Mucosa of descending colon (tissue), 3 donors: ENCODE measurements at regions not wholly inside any gene's neighbourhood (a gene's known extent, or its start where the extent isn't known, plus 50 kb on each side); places are given as distances from the start of the nearest gene placed in this dataset.
"Not testable (repeated sequence)": the region's sequence is repeated elsewhere in the genome, so short reads cannot be mapped to it uniquely, and the experiment has no call there.

Experiments used
- ATAC-seq: fragments of 200-7000 bp; cut with Tn5 transposase; one replicate; pipeline ENCODE4 v1.9.1; 2020; ENCODE audit warnings: mild to moderate bottlenecking, moderate library complexity
- DNase-seq, 3 donors: peaks; one replicate each; pipeline ENCODE4 v3.0.0-alpha.2; 2020
- H3K36me3 ChIP-seq: fragments of 200-600 bp; one replicate; pipeline ENCODE4 v1.8.0; 2021; ENCODE audit warnings: low read depth, mild to moderate bottlenecking
- H3K4me1 ChIP-seq: fragments of 200-600 bp; one replicate; pipeline ENCODE4 v1.8.0; 2021; ENCODE audit warnings: low read depth, mild to moderate bottlenecking
- H3K4me3 ChIP-seq: fragments of 200-600 bp; one replicate; pipeline ENCODE4 v1.8.0; 2021; ENCODE audit warnings: mild to moderate bottlenecking
- H3K9me3 ChIP-seq: fragments of 200-600 bp; one replicate; pipeline ENCODE4 v1.8.0; 2021; ENCODE audit warnings: mild to moderate bottlenecking
- intact Hi-C, 2 donors: fragments of 100-400 bp; cut with DNase I in 1 of 2; cut with micrococcal nuclease in 1 of 2; formaldehyde crosslinking; loops; one replicate each; pipeline versions ENCODE4 v1.11.0 to v1.11.1; 2022; cut with DNase I, micrococcal nuclease
- TF ChIP-seq, protein P1 (sequence below): fragments of 200-600 bp; IDR thresholded peaks from one replicate; pipeline ENCODE4 v1.8.0; 2022; ENCODE audit warnings: antibody characterized with exemption, mild to moderate bottlenecking
- donor health status: DM: no; HTN: no; CAD: no; lungs with moderate emphysema.
- donor health status: DM: no; HTN: no; CAD: no.
- donor health status: DM: no; HTN: yes; CAD: no.

DNA sequence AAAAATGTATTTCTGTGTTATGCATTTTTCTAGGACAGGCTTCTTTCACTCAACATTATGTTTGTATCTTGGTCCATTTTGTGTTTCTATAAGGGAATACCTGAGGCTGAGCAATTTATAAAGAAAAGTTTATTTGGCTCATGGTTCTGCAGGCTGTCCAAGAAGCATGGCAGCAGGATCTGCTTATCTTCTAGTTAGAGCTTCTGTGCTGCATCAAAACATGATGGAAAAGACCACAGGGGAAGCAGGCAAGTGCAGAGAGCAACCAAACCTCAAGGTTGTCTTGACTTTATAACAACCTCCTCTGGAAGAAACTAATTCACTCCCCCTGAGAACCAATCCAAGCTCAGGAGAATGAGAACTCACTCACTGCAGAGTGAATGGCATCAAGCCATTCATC lies 1601.0 kb upstream of the NUDT12 start:
- no peaks in the 10 kb centered on the region for H3K9me3 ChIP-seq
- DNase-seq = no peak
- H3K4me3 ChIP-seq = no peak overlapping the region
- intact Hi-C loops = no loop called here
- no peaks in the 10 kb centered on the region for H3K4me1 ChIP-seq
- TF ChIP-seq, protein P1, sequence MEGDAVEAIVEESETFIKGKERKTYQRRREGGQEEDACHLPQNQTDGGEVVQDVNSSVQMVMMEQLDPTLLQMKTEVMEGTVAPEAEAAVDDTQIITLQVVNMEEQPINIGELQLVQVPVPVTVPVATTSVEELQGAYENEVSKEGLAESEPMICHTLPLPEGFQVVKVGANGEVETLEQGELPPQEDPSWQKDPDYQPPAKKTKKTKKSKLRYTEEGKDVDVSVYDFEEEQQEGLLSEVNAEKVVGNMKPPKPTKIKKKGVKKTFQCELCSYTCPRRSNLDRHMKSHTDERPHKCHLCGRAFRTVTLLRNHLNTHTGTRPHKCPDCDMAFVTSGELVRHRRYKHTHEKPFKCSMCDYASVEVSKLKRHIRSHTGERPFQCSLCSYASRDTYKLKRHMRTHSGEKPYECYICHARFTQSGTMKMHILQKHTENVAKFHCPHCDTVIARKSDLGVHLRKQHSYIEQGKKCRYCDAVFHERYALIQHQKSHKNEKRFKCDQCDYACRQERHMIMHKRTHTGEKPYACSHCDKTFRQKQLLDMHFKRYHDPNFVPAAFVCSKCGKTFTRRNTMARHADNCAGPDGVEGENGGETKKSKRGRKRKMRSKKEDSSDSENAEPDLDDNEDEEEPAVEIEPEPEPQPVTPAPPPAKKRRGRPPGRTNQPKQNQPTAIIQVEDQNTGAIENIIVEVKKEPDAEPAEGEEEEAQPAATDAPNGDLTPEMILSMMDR = no peak
- H3K36me3 ChIP-seq = no peaks in the 10 kb centered on the region
- ATAC-seq = no peak

DNA sequence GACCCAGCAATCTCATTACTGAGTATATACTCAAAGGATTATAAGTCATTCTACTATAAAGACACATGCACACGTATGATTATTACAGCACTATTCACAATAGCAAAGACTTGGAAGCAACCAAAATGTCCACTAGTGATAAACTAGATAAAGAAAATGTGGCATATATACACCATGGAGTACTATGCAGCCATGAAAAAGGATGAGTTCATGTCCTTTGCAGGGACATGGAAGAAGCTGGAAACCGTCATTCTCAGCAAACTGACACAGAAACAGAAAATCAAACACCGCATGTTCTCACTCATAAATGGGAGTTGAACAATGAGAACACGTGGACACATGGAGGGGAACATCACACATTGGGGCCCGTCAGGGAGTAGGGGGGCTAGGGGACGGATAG lies 1600.0 kb upstream of the NUDT12 start:
- ATAC-seq = not testable (repeated sequence)

DNA sequence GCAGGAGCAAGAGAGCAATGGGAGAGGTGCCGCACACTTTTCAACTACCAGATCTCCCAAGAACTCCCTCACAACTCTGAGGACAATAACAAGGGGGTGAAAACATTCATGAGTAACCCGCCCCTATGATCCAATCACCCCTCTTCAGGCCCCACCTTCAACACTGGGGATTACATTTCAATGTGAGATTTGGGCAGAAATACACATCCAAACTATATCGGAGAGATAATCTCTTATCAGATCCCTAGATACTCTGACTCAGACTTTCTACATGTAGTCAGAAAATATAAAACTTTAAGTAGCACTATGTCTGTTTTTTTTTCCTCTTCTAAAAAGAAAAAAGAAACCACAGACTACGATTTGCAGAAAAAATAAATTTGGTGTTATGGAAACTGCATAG lies 1595.9 kb upstream of the NUDT12 start:
- TF ChIP-seq, protein P1 = no peak
- no peaks in the 10 kb centered on the region for H3K9me3 ChIP-seq
- no peak overlapping the region for H3K4me3 ChIP-seq
- intact Hi-C loops = no loop called here
- H3K4me1 ChIP-seq = no peaks in the 10 kb centered on the region
- H3K36me3 ChIP-seq = no peaks in the 10 kb centered on the region
- ATAC-seq (no peak), DNase-seq (no peak)

More for the DNA sequence above, 1600.0 kb upstream of the NUDT12 start:
- DNase-seq, H3K4me3 ChIP-seq, intact Hi-C loops, H3K9me3 ChIP-seq, H3K36me3 ChIP-seq, H3K4me1 ChIP-seq: not testable (repeated sequence)

DNA sequence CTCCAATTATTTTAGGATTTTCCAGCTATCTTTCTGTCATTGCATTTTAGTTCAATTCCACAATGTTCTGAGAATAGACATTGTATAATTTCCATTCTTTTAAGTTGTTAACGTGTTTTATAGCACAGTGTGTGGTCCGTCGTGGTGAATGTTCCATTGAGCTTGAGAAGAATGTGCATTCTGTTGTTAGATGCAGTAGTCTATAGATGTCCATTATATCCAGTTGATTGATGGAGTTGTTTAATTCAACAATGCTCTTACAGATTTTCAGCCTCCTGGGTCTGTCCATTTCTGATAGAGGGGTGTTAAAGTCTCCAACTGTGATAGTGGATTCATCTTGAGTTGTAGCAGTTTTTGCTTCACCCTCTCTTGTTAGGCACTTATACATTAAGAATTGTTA lies 1587.7 kb upstream of the NUDT12 start:
- Histone ChIP-seq H3K4me3 (no peak overlapping the region), H3K4me1 (no peaks in the 10 kb centered on the region), H3K9me3 (no peaks in the 10 kb centered on the region), H3K36me3 (no peaks in the 10 kb centered on the region)
- ATAC-seq (no peak), DNase-seq (no peak)
- TF ChIP-seq, protein P1 = no peak
- intact Hi-C loops = no loop called here

DNA sequence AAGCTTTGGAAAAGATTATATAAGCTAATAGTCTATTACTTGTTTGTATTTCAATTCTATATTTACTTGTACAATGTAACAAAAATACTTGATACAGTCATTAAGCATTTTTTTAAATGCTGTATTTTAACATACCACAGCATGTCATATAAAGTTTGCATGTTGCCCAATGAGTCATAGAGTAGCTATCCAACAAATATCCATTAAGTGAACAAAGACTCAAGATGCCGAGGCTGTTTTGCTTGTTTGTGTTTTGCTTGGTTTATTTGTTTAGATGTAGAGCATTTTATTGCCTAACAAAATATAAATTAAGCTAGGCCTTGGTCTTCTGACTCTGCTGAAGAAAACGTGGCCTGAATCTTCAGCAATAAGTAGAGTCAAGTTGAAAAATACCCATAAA lies 1584.3 kb upstream of the NUDT12 start:
- DNase-seq = no peak
- H3K9me3 ChIP-seq = no peaks in the 10 kb centered on the region
- TF ChIP-seq, protein P1 = no peak
- H3K4me1 ChIP-seq = no peaks in the 10 kb centered on the region
- intact Hi-C loops = no loop called here
- H3K4me3 ChIP-seq = no peak overlapping the region
- no peaks in the 10 kb centered on the region for H3K36me3 ChIP-seq
- ATAC-seq = no peak

DNA sequence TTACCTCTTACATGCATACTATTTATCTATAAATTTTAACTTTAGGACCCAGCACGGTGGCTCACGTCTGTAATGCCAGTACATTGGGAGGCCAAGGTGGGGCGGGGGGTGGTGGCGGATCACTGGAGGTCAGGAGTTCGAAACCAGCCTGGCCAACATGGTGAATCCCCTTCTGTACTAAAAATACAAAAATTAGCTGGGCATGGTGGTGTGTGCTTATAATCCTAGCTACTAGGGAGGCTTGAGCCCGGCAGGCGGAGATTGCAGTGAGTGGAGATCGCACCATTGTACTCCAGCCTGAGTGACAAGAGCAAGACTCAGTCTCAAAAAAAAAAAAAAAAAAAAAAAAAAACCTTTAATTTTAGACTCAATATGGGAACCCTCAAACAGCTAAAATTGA lies 1582.6 kb upstream of the NUDT12 start:
- intact Hi-C loops = no loop called here
- DNase-seq (no peak), ATAC-seq (no peak)
- TF ChIP-seq, protein P1 = no peak
- no peak overlapping the region for H3K4me3 ChIP-seq
- no peaks in the 10 kb centered on the region for H3K9me3 ChIP-seq
- no peaks in the 10 kb centered on the region for H3K4me1 ChIP-seq
- H3K36me3 ChIP-seq = no peaks in the 10 kb centered on the region
